ENCODE measurements at regions not wholly inside any gene's neighbourhood (a gene's known extent, or its start where the extent isn't known, plus 50 kb on each side); places are given as distances from the start of the nearest gene placed in this dataset.
"Not testable (repeated sequence)": the region's sequence is repeated elsewhere in the genome, so short reads cannot be mapped to it uniquely, and the experiment has no call there.

DNA sequence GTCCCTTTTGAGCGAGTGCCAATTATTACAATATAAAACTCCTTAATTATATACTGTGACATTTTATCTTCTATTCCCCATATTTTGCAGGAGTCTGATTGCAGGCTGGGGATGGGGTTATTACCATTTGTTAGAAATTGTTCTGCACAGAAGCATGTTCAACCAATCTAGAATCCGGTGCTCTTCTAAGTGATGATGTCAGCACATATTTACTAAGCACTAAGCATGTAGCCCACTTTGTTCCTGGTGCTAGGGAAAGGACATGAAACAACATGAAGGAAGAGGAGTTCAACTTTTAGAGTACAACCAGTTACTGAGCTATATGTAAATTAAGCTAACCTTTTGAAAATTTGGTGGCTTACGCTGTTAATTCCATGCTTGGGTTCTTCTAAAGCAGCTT lies 52.8 kb upstream of the IL1RAPL2 start:
- DNase-seq (ENCODE audit: low read depth), result no peak

DNA sequence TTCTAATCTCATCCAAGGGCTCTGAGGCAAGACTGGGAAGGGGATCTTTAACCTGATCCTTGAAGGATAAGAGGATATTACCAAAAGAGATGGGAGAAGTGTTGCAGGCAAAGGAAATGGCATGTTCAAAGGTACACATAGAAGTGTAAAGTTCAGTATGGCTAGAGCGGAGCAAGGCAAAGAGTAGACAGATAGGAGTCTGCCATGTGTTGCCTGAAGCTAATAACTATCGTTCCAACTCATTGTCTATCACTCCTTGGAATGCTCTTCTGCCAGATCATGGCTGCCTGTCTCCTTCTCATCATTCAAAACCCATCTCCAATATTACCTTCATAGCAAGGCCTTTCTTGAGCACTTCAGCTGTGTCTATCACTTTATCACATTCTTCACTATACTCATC lies 55.2 kb upstream of the IL1RAPL2 start:
- no peak for DNase-seq (ENCODE audit: low read depth)

DNA sequence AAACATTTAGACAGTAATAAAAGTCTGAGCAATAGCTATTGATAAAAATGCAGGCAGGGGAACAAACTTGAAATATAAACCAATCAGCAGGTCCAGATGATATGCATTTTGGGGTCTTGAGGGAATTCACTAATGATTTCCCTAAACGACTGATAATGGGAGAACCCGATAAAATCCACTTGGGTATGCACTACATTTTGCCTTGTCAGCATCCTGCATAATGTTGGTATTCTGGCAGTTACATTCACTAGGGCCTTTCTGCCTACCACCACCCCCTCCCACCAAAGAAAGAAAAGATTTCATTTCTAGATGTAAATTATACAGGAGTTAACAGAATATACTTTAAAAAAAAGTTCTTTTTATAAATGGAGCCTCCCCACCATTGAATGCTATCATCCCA lies 63.5 kb upstream of the IL1RAPL2 start:
- DNase-seq (ENCODE audit: low read depth), result no peak

DNA sequence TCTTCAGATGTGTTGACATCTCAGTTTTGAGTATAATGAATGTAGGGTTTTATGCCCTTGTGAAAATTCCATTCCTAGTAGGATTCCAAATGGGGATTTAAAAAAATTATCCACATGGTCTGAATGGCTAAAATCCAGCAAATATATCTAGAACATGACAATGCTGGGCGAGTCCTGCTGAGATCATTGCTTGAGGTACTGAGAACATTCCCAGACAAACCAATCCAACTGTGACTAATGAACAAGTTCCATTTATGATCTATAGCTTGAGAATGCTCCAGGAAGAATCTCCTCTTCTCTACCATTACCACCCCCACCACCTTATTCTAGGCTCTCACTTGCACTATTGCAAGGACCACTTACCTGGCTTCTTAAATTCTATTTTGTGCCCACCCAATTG lies 77.2 kb upstream of the IL1RAPL2 start:
- no peak for DNase-seq (ENCODE audit: low read depth)

DNA sequence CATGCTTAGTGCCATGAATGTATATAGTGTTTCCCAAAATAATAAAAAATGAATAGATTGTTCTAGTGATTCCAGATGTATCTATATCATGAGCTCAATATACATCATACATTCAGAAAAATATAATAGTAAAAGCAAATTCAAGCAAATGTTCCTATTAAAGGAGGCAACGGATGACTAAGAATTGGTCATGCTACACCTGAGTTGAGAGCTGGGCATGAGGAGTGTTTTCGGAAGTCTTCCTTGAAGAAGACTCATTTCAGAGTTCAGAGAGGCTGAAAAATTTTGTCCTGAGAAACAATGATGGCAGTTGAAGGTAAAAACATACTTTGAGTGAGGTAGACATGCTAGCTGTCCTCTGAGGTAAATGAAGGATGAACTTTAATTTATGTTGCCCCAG lies 79.3 kb upstream of the IL1RAPL2 start:
- DNase-seq (ENCODE audit: low read depth), result no peak

DNA sequence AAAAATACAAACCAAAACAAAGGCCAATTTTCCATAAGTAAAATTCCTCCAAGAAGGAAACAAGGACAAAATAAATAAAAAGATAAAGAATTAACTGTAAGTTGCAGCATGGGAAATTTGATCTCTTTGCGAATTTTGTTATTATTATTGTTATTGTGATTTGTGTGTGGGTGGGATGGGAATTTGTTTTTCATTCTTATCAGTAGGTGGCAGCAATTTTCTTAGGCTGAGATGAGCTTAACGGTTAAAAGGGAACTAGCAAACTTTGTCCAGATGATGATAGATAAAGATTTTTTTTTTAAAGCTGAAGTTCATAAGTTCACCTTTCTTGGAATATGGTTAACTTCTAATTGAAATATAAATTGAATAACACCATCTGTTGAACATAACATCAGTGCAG lies 83.2 kb upstream of the IL1RAPL2 start:
- DNase-seq (ENCODE audit: low read depth), result no peak

DNA sequence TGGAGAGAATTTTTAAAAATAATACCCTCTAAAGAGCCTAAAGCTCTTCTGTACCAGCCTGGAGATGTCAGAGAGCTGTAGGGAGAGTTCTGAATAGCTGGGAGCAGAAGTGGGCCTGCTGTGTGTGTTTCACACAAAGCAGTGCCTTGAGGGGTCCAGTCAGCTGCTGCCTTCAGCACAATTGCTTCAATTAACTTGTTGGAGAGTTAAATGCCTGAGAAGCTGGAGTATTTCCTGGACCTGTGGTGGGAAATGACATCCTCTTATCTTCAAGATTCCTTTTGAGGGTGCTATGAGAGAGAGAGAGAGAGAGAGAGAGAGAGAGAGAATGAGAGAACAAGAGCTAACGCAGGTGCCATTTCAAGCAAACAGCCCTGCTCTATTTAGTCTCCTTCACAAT lies 96.2 kb upstream of the IL1RAPL2 start:
- DNase-seq (ENCODE audit: low read depth), result no peak

DNA sequence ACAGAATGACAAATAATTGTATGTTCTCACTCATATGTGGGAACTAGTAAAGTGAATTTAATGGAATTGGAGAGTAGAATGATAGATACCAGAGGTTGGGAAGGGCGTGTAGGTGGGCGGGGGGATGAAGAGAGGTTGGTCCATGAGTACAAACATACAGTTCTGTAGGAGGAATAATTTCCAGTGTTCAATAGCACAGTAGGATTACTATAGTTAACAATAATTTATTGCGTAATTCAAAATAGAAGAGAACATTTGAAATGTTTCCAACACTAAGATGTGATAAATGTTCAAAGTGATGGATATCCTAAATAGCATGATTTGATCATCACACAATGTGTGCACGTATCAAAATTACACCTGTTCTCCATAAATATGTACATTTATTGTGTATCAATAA lies 106.2 kb upstream of the IL1RAPL2 start:
- no peak for DNase-seq (ENCODE audit: low read depth)

DNA sequence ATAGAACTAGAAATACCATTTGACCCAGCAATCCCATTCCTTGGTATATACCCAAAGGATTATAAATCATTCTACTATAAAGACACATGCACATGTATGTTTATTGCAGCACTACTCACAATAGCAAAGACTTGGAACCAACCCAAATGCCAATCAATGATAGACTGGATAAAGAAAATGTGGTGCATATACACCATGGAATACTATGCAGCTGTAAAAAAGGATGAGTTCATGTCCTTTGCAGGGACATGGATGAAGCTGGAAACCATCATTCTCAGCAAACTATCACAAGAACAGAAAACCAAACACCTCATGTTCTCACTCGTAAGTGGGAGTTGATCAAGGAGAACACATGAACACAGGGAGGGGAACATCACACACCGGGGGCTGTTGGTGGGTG lies 108.9 kb upstream of the IL1RAPL2 start:
- not testable (repeated sequence) for DNase-seq (ENCODE audit: low read depth)

DNA sequence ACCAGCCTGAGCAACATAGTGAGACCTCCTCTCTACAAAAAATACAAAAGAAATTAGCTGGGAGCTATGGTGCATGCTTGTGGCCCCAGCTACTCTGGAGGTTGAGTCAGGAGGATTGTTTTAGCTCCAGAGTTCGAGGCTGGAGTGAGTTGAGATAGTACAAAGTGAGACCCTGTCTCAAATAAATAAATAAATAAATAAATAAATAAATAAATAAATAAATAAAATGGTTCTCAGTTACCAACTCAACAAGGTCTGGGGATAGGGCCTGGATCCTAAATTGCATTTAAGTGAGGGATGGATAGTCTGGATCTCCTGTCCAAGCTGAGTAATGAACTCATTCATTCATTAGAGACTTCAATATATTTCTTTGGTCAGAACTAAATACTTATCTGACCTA lies 115.7 kb upstream of the IL1RAPL2 start:
- DNase-seq (ENCODE audit: low read depth), result no peak

DNA sequence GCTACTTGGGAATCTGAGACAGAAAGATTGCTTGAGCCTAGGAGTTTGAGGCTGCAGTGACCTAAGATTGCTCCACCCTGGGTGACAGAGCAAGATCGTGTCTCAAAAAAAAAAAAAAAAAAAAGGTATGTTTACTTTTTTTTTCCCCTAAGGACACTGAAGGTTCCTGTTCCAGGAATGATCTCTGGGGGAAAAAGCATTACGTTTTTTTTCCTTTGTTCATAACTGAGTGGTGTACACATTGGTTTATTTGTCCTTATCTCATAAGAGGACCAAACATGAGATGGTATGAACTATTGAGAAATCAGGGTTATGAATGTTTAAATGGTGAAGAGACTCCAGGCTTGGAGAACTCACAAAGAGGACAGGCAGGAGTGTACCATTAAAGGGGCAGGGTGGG lies 120.4 kb upstream of the IL1RAPL2 start:
- no peak for DNase-seq (ENCODE audit: low read depth)

DNA sequence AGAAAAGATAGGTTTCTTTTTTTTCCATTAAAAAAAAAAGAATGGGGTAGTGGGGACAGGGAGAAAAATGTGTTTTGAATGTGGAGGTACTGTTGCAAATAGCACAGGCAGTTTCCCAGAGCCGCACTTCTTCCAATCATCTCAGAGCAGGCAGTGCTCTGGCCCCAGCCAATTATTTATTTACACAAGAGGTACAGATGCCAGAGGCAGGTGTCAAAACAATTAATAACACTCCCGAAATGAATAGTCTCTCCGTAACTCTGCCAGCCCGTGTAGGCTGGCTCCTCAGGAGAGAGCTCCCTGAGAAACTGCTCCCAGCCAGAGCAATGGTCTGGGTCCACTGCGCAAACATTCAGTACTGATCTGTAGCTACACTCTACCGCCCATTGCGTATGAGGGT lies 130.8 kb upstream of the IL1RAPL2 start:
- no peak for DNase-seq (ENCODE audit: low read depth)

DNA sequence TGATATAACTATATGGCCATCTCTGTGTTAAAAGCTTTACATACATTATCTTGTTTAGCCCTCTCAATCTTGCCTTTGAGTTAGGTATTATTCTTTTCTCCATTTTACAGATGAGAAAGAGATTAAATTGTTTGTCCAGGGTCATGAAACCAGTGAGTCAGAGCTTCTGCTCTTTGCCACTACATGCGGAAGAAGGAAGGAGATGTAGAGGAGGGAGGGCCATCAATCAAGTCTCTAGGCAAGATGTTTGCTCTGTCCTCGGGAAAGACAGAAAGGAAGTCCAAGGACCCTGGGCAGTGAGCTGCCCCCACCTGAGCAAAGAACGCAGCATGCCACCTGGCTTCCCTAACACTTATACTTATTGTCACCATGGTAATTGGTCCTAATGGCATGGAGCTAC lies 133.7 kb upstream of the IL1RAPL2 start:
- no peak for DNase-seq (ENCODE audit: low read depth)

DNA sequence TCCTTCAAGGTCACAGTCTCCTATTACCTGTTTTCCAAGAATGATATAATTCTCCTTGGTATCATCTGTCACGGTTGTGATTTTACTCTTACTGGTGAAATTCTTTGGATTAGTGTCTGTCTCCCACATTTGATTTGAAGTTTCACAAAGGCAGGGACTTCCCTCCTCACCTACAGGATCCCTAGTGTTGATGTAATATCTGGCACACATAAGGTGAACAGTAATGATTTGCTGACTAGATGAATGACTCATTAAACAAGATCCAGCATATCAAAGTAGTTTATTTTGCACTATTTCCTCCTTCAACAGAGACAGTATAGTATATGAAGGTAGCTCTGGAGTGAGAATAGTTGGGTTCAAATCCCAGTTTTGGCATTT lies 135.3 kb upstream of the IL1RAPL2 start:
- DNase-seq (ENCODE audit: low read depth), result no peak

DNA sequence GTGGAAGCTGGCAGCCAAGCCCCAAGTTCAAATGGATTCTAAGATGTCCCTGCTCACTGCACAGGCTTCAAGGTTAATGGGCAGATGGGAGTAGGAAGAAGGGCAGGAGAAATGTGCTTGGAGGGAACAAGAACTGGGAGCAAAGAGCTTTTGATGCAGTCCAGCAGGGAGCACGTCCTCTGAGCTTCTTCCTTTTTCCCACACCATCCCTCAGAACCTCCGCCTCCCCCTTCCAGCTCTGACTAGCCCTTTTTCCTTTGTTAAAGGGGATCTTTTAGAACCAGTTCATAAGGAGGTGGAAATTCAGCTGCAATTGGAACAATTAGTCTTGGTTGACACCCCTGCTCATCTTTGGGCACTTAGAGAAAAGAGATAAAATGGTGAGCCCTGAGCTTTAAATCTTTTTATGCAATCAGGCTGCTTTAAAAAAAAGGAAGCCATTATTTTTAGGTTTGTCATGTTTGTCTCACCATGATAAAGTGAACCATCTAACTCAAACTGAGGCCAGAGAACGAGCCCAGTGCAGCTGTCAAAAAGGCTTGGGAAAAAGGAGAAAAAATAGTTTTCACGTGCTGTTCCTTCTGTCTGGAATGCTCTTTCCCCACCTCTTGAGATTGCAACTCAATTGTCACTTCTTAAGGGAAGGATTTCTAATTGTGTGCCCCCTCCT lies 135.8 kb upstream of the IL1RAPL2 start:
- no peak for DNase-seq (ENCODE audit: low read depth)

DNA sequence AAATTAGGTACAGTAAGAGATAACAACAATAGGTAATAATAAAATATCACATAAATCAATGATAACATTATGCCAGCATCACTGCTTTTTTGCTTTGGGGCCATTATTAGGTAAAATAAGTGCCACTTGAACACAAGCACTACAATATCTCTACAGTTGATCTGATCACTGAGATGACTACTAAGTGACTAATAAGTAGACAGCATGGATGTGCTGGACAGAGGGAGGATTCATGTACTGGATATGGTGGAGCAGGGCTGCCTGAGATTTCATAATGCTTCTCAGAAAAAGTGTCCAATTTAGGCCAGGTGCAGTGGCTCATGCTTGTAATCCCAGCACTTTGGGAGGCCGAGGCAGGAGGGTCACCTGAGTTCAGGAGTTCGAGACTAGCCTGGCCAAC lies 137.8 kb upstream of the IL1RAPL2 start:
- DNase-seq (ENCODE audit: low read depth), result no peak

DNA sequence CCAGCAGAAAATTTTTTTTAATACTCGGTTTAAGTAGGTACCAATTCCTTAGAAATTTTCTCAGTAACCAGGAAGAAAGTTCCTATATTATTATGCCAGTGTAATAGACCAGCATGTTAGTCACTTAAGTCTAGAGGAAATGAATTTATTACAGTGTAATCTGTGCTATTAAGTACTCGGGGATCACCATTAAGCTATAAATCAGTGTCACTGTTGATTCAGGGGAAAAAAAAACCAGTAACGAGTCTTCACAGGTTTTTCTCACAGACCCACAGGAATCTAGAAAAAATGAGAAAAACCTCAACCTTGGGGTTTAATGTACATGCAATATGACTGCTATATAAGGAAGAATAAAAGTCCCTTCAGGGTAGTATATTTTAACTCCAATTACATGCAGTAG lies 138.3 kb upstream of the IL1RAPL2 start:
- DNase-seq (ENCODE audit: low read depth), result no peak

DNA sequence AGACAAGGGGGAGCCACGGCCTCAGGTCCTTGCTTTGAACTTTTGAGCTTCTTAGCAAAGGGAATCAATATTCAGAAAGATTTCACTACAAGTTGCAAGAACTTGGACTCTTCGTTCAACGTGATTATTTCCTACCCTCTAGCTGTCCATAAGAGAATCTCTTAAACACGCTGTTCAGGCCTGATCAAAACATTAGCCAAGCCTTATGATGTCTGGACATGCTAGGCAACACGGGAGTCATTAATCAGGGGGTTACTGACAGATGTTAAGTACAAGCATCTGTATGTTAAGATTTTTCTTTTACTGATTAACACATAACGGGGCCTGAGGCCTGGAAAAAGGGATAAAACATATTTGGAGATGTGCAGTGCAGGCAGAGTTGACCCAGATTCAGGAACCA lies 138.9 kb upstream of the IL1RAPL2 start:
- no peak for DNase-seq (ENCODE audit: low read depth)

DNA sequence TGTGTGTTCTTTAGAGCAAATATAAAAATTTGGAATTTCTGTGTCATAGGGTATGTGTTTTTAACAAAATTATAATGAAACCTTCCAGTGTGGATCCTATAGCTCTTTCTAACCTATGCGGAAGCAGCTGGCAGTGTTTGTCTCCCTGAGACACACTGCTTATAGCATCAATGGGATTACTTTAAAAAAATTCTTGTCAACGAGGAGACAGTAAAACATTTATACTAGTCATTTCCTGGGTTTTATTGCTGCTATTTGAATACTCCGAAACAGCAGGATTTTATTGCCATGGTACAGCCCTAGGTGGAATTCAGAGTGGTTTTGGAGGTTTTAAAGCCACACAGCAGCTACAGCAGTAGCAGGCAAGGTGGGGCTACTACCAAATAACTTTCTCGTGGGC lies 145.1 kb upstream of the IL1RAPL2 start:
- no peak for DNase-seq (ENCODE audit: low read depth)

DNA sequence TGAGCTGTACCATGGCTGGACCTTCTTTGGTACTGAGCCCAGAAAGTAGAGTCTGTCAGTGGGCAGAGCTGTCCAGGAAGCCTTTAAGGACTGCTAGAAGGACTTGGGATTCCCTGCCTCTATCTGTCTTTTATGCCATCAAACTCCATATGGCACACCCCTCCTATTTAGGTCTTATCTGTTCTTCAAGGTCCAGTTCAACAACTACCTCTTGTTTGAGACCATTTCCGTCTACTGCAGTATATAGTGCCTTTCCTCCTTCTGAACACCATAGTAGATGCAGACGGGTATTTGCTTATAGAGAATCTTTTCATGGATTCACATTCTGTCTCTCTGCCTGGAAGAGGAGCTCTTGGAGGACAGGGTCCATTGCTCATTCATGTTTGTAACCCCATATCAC lies 146.1 kb upstream of the IL1RAPL2 start:
- no peak for DNase-seq (ENCODE audit: low read depth)

DNA sequence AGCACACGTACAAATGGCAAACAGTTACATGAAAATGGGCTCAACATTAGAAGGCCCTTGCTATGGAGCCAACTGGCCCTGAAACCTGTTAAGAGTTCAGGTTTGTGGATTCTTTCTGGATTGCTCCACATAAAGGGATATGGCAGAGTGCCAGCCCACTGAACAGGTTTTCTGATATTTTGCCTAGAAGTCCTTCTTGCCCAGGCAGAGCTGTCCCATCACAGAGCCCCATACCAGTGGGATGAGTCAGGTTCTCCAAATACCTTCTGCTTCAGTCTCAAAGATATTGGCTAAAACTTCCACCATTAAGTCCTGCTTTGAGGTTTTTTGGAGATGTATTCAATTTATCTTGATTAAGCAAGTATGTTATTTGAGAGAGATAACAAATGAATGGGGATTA lies 146.8 kb upstream of the IL1RAPL2 start:
- no peak for DNase-seq (ENCODE audit: low read depth)

DNA sequence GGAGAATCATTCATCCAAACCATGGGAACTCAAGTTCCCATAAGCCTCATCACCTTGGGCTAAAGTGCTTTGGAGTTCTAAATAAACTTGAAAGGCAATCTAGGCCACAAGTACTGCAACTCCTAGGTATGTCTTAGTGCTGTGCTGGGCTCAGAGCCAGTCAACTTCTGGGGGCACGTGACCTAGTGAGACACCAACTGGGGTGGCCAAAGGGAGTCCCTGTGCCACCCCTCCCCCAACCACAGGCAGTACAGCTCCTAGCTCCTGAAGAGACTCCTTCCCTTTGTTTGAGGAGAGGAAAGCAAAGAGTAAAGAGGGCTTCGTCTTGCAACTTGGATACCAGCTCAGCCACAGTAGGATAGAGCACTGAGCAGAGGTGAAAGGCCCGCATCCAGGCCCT lies 154.2 kb upstream of the IL1RAPL2 start:
- DNase-seq (ENCODE audit: low read depth), result no peak

DNA sequence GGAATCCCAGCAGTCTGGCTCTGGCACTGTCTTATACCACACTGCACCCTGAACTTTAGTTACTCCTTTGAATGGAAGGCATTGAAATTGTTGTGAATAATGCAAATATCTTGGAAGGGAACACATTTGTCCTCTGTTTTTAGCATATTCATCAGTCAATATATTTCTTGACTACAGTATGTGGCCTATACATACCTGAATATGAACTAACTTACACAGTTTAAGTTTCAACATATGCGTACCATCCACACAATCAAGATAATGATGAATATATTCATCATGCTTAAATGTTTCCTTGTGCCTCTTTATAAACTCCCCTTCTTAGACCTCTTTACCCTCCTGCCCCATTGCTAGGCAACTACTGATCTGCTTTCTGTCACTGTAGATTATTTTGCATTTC lies 145.7 kb upstream of the ESX1 start:
- DNase-seq (ENCODE audit: low read depth), result no peak

DNA sequence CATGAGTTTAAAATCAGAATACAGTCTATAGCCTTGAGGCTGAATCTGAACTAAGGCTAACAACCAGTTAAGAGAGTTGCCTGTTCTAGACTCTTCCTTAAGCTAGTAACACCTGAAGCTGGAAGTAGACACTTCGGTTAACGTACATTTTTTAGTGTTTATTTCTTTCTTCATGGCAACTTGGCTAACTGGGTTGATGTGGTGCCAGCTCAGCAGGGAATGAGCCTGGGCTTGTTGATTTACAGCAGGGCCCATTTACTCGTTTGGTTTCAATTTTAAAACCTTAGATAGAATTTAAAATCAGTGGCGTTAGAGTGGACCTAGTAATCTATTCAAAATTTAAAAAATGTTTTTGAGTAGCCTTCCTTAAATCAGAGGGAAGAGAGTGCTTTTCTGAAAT lies 137.6 kb upstream of the ESX1 start:
- DNase-seq (ENCODE audit: low read depth), result no peak

DNA sequence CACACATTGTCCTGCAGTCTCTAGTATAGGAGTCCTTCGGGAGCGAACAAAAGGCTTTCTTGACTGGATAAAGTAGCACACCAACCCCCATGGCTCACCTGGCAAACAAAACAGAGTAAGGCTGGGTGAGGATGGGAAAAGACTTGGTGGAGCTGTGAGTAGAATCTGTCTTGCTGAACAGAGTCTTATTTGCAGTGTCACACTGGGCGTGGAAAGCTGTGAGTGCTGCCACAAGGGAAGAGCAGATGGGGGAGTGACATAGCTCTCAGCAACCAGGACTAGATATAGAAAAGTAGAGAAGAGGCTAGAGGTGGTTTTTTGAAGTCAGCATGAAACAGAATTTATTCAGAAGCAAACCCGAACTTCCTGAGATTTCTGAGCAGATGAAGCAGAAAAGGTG lies 137.2 kb upstream of the ESX1 start:
- DNase-seq (ENCODE audit: low read depth), result no peak
